DOHH2 (cell line): ENCODE measurements at regions not wholly inside any gene's neighbourhood (a gene's known extent, or its start where the extent isn't known, plus 50 kb on each side); places are given as distances from the start of the nearest gene placed in this dataset.

Experiments used
- CTCF ChIP-seq: fragments of 200-600 bp; sonication (generic); IDR thresholded peaks from one replicate; pipeline ENCODE4 v1.5.1; 2014; ENCODE audit warnings: antibody characterized with exemption, mild to moderate bottlenecking, low read depth, low read length; ENCODE audit not compliant: poor library complexity, severe bottlenecking
- EZH2phosphoT487 ChIP-seq: fragments of 200-600 bp; sonication (generic); IDR thresholded peaks from 2 replicates; pipeline ENCODE4 v1.6.1; 2017; ENCODE audit warnings: borderline replicate concordance, mild to moderate bottlenecking, antibody characterized with exemption, low read length, moderate library complexity, mixed read lengths

- no peak for TF ChIP-seq CTCF
- no peak for TF ChIP-seq EZH2phosphoT487
Measured at GRCh38 chr13:94917824-94918223, 205.5 kb upstream of the SOX21 start.
